ENCODE measurements at regions not wholly inside any gene's neighbourhood (a gene's known extent, or its start where the extent isn't known, plus 50 kb on each side); places are given as distances from the start of the nearest gene placed in this dataset.

GRCh38 chr22:49602481-49602880 is 225.2 kb downstream of the BRD1 start:
- TF ChIP-seq, protein P1, sequence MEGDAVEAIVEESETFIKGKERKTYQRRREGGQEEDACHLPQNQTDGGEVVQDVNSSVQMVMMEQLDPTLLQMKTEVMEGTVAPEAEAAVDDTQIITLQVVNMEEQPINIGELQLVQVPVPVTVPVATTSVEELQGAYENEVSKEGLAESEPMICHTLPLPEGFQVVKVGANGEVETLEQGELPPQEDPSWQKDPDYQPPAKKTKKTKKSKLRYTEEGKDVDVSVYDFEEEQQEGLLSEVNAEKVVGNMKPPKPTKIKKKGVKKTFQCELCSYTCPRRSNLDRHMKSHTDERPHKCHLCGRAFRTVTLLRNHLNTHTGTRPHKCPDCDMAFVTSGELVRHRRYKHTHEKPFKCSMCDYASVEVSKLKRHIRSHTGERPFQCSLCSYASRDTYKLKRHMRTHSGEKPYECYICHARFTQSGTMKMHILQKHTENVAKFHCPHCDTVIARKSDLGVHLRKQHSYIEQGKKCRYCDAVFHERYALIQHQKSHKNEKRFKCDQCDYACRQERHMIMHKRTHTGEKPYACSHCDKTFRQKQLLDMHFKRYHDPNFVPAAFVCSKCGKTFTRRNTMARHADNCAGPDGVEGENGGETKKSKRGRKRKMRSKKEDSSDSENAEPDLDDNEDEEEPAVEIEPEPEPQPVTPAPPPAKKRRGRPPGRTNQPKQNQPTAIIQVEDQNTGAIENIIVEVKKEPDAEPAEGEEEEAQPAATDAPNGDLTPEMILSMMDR (IDR thresholded peaks at IDR 0.05): no peak
- TF ChIP-seq POLR2A (IDR thresholded peaks at IDR 0.05): no peak
- no peak for TF ChIP-seq EP300 (IDR thresholded peaks at IDR 0.05)
